IMR-90 (cell line): ENCODE measurements at regions not wholly inside any gene's neighbourhood (a gene's known extent, or its start where the extent isn't known, plus 50 kb on each side); places are given as distances from the start of the nearest gene placed in this dataset.

Source experiments
- ATAC-seq: fragments of 200-7000 bp; cut with Tn5 transposase; 2 replicates; pipeline ENCODE4 v1.9.1; 2020; ENCODE audit warnings: low read depth, mild to moderate bottlenecking, moderate library complexity
- BruUV-seq: library from RNA; stranded (reverse); fragments of 400-500 nt; replicated peaks from 2 replicates; lab custom pipeline; 2021; lab: Mats Ljungman, UMichigan
- CTCF ChIA-PET: fragments of 300-600 bp; formaldehyde crosslinking; extraction: SDS; loops from one replicate; lab custom pipeline; 2021; ENCODE audit warnings: antibody characterized with exemption; lab: Yijun Ruan, JAX
- POLR2A ChIA-PET: fragments of 300-600 bp; sonication (Branson Sonifier 250); formaldehyde crosslinking; loops from one replicate; lab custom pipeline; 2022; ENCODE audit warnings: antibody characterized with exemption; ENCODE audit not compliant: unreplicated experiment; lab: Charles Lee
- DNase-seq: peaks from one replicate; pipeline ENCODE4 v3.0.0; 2013
- H2AFZ ChIP-seq: replicated peaks from 2 replicates; pipeline ENCODE3; 2013; ENCODE audit warnings: low read length, mild to moderate bottlenecking; ENCODE audit not compliant: poor library complexity
- H2AK5ac ChIP-seq: 2 replicates; pipeline ENCODE4 v1.6.1; 2013; ENCODE audit warnings: low read depth, low read length, inconsistent platforms
- H2AK9ac ChIP-seq: replicated peaks from 2 replicates; pipeline ENCODE3; 2013; ENCODE audit warnings: mild to moderate bottlenecking, low read depth, low read length, moderate library complexity; ENCODE audit not compliant: poor library complexity
- H2BK120ac ChIP-seq: 2 replicates; pipeline ENCODE4 v1.6.1; 2013; ENCODE audit warnings: low read depth, low read length, inconsistent platforms
- H2BK15ac ChIP-seq: 3 replicates; pipeline ENCODE4 v1.6.1; 2013; ENCODE audit warnings: low read depth, low read length, inconsistent platforms
- H2BK20ac ChIP-seq: 2 replicates; pipeline ENCODE4 v1.6.1; 2013; ENCODE audit warnings: low read depth, mild to moderate bottlenecking, inconsistent platforms, low read length, moderate library complexity
- H2BK5ac ChIP-seq: 2 replicates; pipeline ENCODE4 v1.6.1; 2013; ENCODE audit warnings: mild to moderate bottlenecking, low read depth, low read length, inconsistent platforms; ENCODE audit not compliant: poor library complexity, severe bottlenecking
- H3K14ac ChIP-seq: replicated peaks from 2 replicates; pipeline ENCODE4 v1.6.1; 2013; ENCODE audit warnings: low read depth, low read length, inconsistent platforms
- H3K18ac ChIP-seq: 2 replicates; pipeline ENCODE4 v1.6.1; 2013; ENCODE audit warnings: low read depth, low read length, control low read depth
- H3K23ac ChIP-seq: 2 replicates; pipeline ENCODE4 v1.6.1; 2013; ENCODE audit warnings: low read depth, low read length, inconsistent platforms
- H3K27ac ChIP-seq: 2 replicates; pipeline ENCODE4 v1.5.1; 2013; ENCODE audit warnings: mild to moderate bottlenecking, control low read depth, low read length; ENCODE audit not compliant: insufficient read depth
- H3K27me3 ChIP-seq: 2 replicates; pipeline ENCODE4 v1.6.1; 2013; ENCODE audit warnings: low read length; ENCODE audit not compliant: control insufficient read depth, insufficient read depth
- H3K36me3 ChIP-seq: 2 replicates; pipeline ENCODE4 v1.6.1; 2013; ENCODE audit warnings: low read length, mixed read lengths; ENCODE audit not compliant: control insufficient read depth, insufficient read depth
- H3K4ac ChIP-seq: 2 replicates; pipeline ENCODE4 v1.6.1; 2013; ENCODE audit warnings: low read depth, low read length, inconsistent platforms
- H3K4me1 ChIP-seq: 2 replicates; pipeline ENCODE4 v1.6.1; 2013; ENCODE audit warnings: low read length, mixed read lengths; ENCODE audit not compliant: control insufficient read depth, insufficient read depth
- H3K4me2 ChIP-seq: 2 replicates; pipeline ENCODE4 v1.6.1; 2013; ENCODE audit warnings: low read depth, mild to moderate bottlenecking, control low read depth, low read length, moderate library complexity
- H3K4me3 ChIP-seq: 2 replicates; pipeline ENCODE4 v1.5.1; 2013; ENCODE audit warnings: low read depth, mild to moderate bottlenecking, control low read depth, low read length, moderate library complexity; ENCODE audit not compliant: insufficient read depth
- H3K56ac ChIP-seq: 2 replicates; pipeline ENCODE4 v1.6.1; 2013; ENCODE audit warnings: low read length, inconsistent platforms; ENCODE audit not compliant: insufficient read depth; ENCODE audit errors: extremely low read depth
- H3K79me1 ChIP-seq, 2 experiments: 2 replicates each; pipeline ENCODE4 v1.6.1; 2013; ENCODE audit warnings: low read length in 2 of 2, inconsistent platforms in 1 of 2, low read depth in 1 of 2
- H3K9ac ChIP-seq: 2 replicates; pipeline ENCODE4 v1.6.1; 2013; ENCODE audit warnings: low read depth, low read length, control low read depth
- H3K9me1 ChIP-seq: 2 replicates; pipeline ENCODE4 v1.6.1; 2013; ENCODE audit warnings: low read length, inconsistent platforms; ENCODE audit not compliant: insufficient read depth
- H3K9me3 ChIP-seq: 2 replicates; pipeline ENCODE4 v1.6.1; 2013; ENCODE audit warnings: low read length; ENCODE audit not compliant: control insufficient read depth, insufficient read depth
- H4K20me1 ChIP-seq: 2 replicates; pipeline ENCODE4 v1.6.1; 2013; ENCODE audit warnings: low read length, inconsistent platforms; ENCODE audit not compliant: insufficient read depth
- H4K5ac ChIP-seq: 2 replicates; pipeline ENCODE4 v1.6.1; 2013; ENCODE audit warnings: mild to moderate bottlenecking, low read depth, low read length, control low read depth
- H4K8ac ChIP-seq, 2 experiments: 2 replicates each; pipeline ENCODE4 v1.6.1; 2013; ENCODE audit warnings: low read depth in 2 of 2, low read length in 2 of 2, control low read depth in 1 of 2, inconsistent platforms in 1 of 2
- H4K91ac ChIP-seq: 2 replicates; pipeline ENCODE4 v1.6.1; 2013; ENCODE audit warnings: low read depth, low read length, inconsistent platforms; ENCODE audit not compliant: insufficient read depth
- BHLHE40 ChIP-seq: fragments of 150-350 bp; IDR thresholded peaks from 2 replicates; pipeline ENCODE4 v1.6.1; 2016; ENCODE audit warnings: mild to moderate bottlenecking, low read depth, low read length
- CEBPB ChIP-seq: IDR thresholded peaks from 2 replicates; pipeline ENCODE4 v1.6.1; 2012; ENCODE audit warnings: low read depth, low read length, improper control_type of control experiment
- ELK1 ChIP-seq: fragments of 150-350 bp; IDR thresholded peaks from 2 replicates; pipeline ENCODE4 v1.6.1; 2016; ENCODE audit warnings: low read depth, mild to moderate bottlenecking, low read length, moderate library complexity, borderline replicate concordance
- MAFK ChIP-seq: IDR thresholded peaks from 2 replicates; pipeline ENCODE4 v1.6.1; 2012; ENCODE audit warnings: low read depth, low read length, improper control_type of control experiment
- RAD21 ChIP-seq: IDR thresholded peaks from 2 replicates; pipeline ENCODE4 v1.6.1; 2012; ENCODE audit warnings: low read length, improper control_type of control experiment
- RCOR1 ChIP-seq: IDR thresholded peaks from 2 replicates; pipeline ENCODE4 v1.6.1; 2012; ENCODE audit warnings: mild to moderate bottlenecking, low read length, improper control_type of control experiment; ENCODE audit not compliant: insufficient replicate concordance
- RFX5 ChIP-seq: IDR thresholded peaks from 2 replicates; pipeline ENCODE4 v1.8.0; 2012; ENCODE audit warnings: low read depth, mild to moderate bottlenecking, low read length, moderate library complexity
- USF2 ChIP-seq: fragments of 150-350 bp; IDR thresholded peaks from 2 replicates; pipeline ENCODE4 v1.6.1; 2017; ENCODE audit warnings: mild to moderate bottlenecking, antibody characterized with exemption, low read length, low read depth
- WGBS, 2 experiments: methylation state at CpG; one replicate each; pipeline versions ENCODE4 v1.1.5 to v1.1.7; 2013; ENCODE audit warnings: missing lambda C conversion rate in 2 of 2; ENCODE audit not compliant: insufficient read length in 1 of 2; ENCODE audit errors: extremely low coverage in 2 of 2; 5-methylcytosine and 5-hydroxymethylcytosine counted together
- dilution Hi-C: fragments of 300-500 bp; cut with HindIII; formaldehyde crosslinking; loops from one replicate; pipeline ENCODE4 v1.14.3; 2018; ENCODE audit warnings: low sequenced_read_pairs; ENCODE audit not compliant: unreplicated experiment
- in situ Hi-C: fragments of 300-500 bp; cut with MboI; formaldehyde crosslinking; loops from 3 replicates; pipeline ENCODE4 v1.14.3; 2019; ENCODE audit warnings: low sequenced_read_pairs, inconsistent platforms, mixed read lengths
- intact Hi-C: fragments of 100-400 bp; cut with micrococcal nuclease; formaldehyde crosslinking; loops from 2 replicates; pipeline ENCODE4 v1.10.0; 2022

- ATAC-seq, result no peak
- no peak overlapping the region for H3K27ac ChIP-seq
- POLR2A ChIA-PET, result no interaction called here
Observed at GRCh38 chr3:110799271-110799670, 272.3 kb upstream of the NECTIN3 start.

More at GRCh38 chr3:110799271-110799670, 272.3 kb upstream of the NECTIN3 start:
- peak overlapping the region; percentile 10; the same call in 1 of the 2 replicates for H3K4ac ChIP-seq
- H4K5ac ChIP-seq, result no peak overlapping the region
- no peaks in the 10 kb centered on the region for H3K79me1 ChIP-seq
- H3K14ac ChIP-seq, result no peak overlapping the region; the same call in 1 of the 2 replicates
- H3K4me1 ChIP-seq, result peaks cover 2% of the 10 kb centered on the region; the same call in 1 of the 2 replicates
- intact Hi-C loops, result no loop called here
- no peak overlapping the region for H3K4me2 ChIP-seq
- no peak overlapping the region for H2BK5ac ChIP-seq
- H3K9me1 ChIP-seq, result no peaks in the 10 kb centered on the region
- H3K18ac ChIP-seq, result no peak overlapping the region; the same call in 1 of the 2 replicates
- no peak overlapping the region for H2AFZ ChIP-seq
- no peak overlapping the region for H2BK20ac ChIP-seq
- no peaks in the 10 kb centered on the region for H3K27me3 ChIP-seq
- no TSS peak for BruUV-seq
- CTCF ChIA-PET, result no interaction called here
- no peak overlapping the region for H3K4me3 ChIP-seq
- no peaks in the 10 kb centered on the region for H3K9me3 ChIP-seq
- H3K36me3 ChIP-seq, result no peaks in the 10 kb centered on the region
- H3K9ac ChIP-seq, result no peak overlapping the region
- H4K20me1 ChIP-seq, result no peaks in the 10 kb centered on the region
- H3K23ac ChIP-seq, result no peak overlapping the region
- in situ Hi-C loops, result no loop called here
- no peak overlapping the region for H2AK9ac ChIP-seq
- no peak overlapping the region for H2BK15ac ChIP-seq
- DNase-seq, result peak; percentile 30
- H2AK5ac ChIP-seq, result no peak overlapping the region
- H2BK120ac ChIP-seq, result 0 out of 2 replicates have a peak overlapping the region, but pooled peaks have one; percentile 2
- no peak overlapping the region for H4K8ac ChIP-seq
- TF ChIP-seq ELK1, result no peak
- no peak for TF ChIP-seq RCOR1
- no peak for TF ChIP-seq RAD21
- TF ChIP-seq BHLHE40, result no peak
- no peak for TF ChIP-seq USF2
- peak; percentile 25; the same call in 1 of the 2 replicates for TF ChIP-seq CEBPB
- no peak for TF ChIP-seq MAFK
- TF ChIP-seq RFX5, result no peak
- H3K56ac ChIP-seq, result no peak overlapping the region
- WGBS, 2 experiments, result no CpG with 5 or more reads among the region's 2 CpGs
- no peak overlapping the region for H4K91ac ChIP-seq
- dilution Hi-C loops, result no loop called here
